ENCODE measurements at regions not wholly inside any gene's neighbourhood (a gene's known extent, or its start where the extent isn't known, plus 50 kb on each side); places are given as distances from the start of the nearest gene placed in this dataset.

- Mint-ChIP-seq H3K9me3 (ENCODE audit: unreplicated experiment) (peaks cover 23% of the 10 kb centered on the region), H3K36me3 (ENCODE audit: low read depth, unreplicated experiment) (peaks cover 2% of the 10 kb centered on the region), H3K4me3 (ENCODE audit: unreplicated experiment) (no peak overlapping the region), H3K4me1 (ENCODE audit: low read depth, unreplicated experiment) (no peaks in the 10 kb centered on the region), H3K27me3 (ENCODE audit: low read depth, unreplicated experiment) (no peaks in the 10 kb centered on the region), H3K27ac (ENCODE audit: unreplicated experiment) (no peak overlapping the region)
- Histone ChIP-seq H3K9ac (ENCODE audit: low read length) (no peak overlapping the region), H2AFZ (ENCODE audit: low read depth, low read length) (no peak overlapping the region), H3K27ac (ENCODE audit: low read depth, low read length) (no peak overlapping the region), H3K79me2 (ENCODE audit: insufficient read depth, low read length) (no peaks in the 10 kb centered on the region), H3K4me2 (ENCODE audit: low read length) (no peak overlapping the region), H3K4me3 (ENCODE audit: insufficient read depth, low read depth, low read length) (no peak overlapping the region), H3K27me3 (ENCODE audit: insufficient read depth, low read length) (no peaks in the 10 kb centered on the region), H4K20me1 (ENCODE audit: insufficient read depth, low read length) (no peaks in the 10 kb centered on the region), H3K36me3 (ENCODE audit: insufficient read depth, low read length) (no peaks in the 10 kb centered on the region), H3K4me1 (ENCODE audit: insufficient read depth, low read length) (no peaks in the 10 kb centered on the region), H3K9me3 (ENCODE audit: insufficient read depth, low read depth, low read length) (no peaks in the 10 kb centered on the region)
- TF ChIP-seq CTCF (IDR thresholded peaks at IDR 0.05; ENCODE audit: insufficient read depth, low read depth, low read length) (no peak), EZH2 (IDR thresholded peaks at IDR 0.05; ENCODE audit: insufficient read depth, low read length) (no peak)
- DNase-seq (ENCODE audit: low read depth) (no peak), FAIRE-seq (no peak)
Observed at GRCh38 chr7:67900456-67900855, 903.8 kb downstream of the TYW1 start.

- H3K36me3 Mint-ChIP-seq (ENCODE audit: low read depth, unreplicated experiment): peaks cover 2% of the 10 kb centered on the region
- no peak overlapping the region for H3K27ac ChIP-seq (ENCODE audit: low read depth, low read length)
- H3K9ac ChIP-seq (ENCODE audit: low read length): no peak overlapping the region
- H3K27me3 Mint-ChIP-seq (ENCODE audit: low read depth, unreplicated experiment): no peaks in the 10 kb centered on the region
- no peaks in the 10 kb centered on the region for H3K4me1 ChIP-seq (ENCODE audit: insufficient read depth, low read length)
- no peaks in the 10 kb centered on the region for H3K27me3 ChIP-seq (ENCODE audit: insufficient read depth, low read length)
- DNase-seq (ENCODE audit: low read depth) (no peak), FAIRE-seq (no peak)
- H3K36me3 ChIP-seq (ENCODE audit: insufficient read depth, low read length): no peaks in the 10 kb centered on the region
- H2AFZ ChIP-seq (ENCODE audit: low read depth, low read length): no peak overlapping the region
- no peaks in the 10 kb centered on the region for H4K20me1 ChIP-seq (ENCODE audit: insufficient read depth, low read length)
- H3K27ac Mint-ChIP-seq (ENCODE audit: unreplicated experiment): no peak overlapping the region
- no peak overlapping the region for H3K4me3 ChIP-seq (ENCODE audit: insufficient read depth, low read depth, low read length)
- peaks cover 23% of the 10 kb centered on the region for H3K9me3 Mint-ChIP-seq (ENCODE audit: unreplicated experiment)
- TF ChIP-seq EZH2 (IDR thresholded peaks at IDR 0.05; ENCODE audit: insufficient read depth, low read length) (no peak), CTCF (IDR thresholded peaks at IDR 0.05; ENCODE audit: insufficient read depth, low read depth, low read length) (no peak)
- H3K4me3 Mint-ChIP-seq (ENCODE audit: unreplicated experiment): no peak overlapping the region
- peak overlapping the region; percentile 61 for H3K4me2 ChIP-seq (ENCODE audit: low read length)
- no peaks in the 10 kb centered on the region for H3K79me2 ChIP-seq (ENCODE audit: insufficient read depth, low read length)
- H3K9me3 ChIP-seq (ENCODE audit: insufficient read depth, low read depth, low read length): no peaks in the 10 kb centered on the region
- H3K4me1 Mint-ChIP-seq (ENCODE audit: low read depth, unreplicated experiment): no peaks in the 10 kb centered on the region
Observed at GRCh38 chr7:67901808-67902480, 905.3 kb downstream of the TYW1 start.

- no peaks in the 10 kb centered on the region for H3K4me1 Mint-ChIP-seq (ENCODE audit: low read depth, unreplicated experiment)
- H3K27ac Mint-ChIP-seq (ENCODE audit: unreplicated experiment): no peak overlapping the region
- H3K4me3 Mint-ChIP-seq (ENCODE audit: unreplicated experiment): no peak overlapping the region
- H3K9me3 Mint-ChIP-seq (ENCODE audit: unreplicated experiment): peaks cover 13% of the 10 kb centered on the region
- H3K79me2 ChIP-seq (ENCODE audit: insufficient read depth, low read length): no peaks in the 10 kb centered on the region
- H3K36me3 Mint-ChIP-seq (ENCODE audit: low read depth, unreplicated experiment): peaks cover 2% of the 10 kb centered on the region
- H3K4me3 ChIP-seq (ENCODE audit: insufficient read depth, low read depth, low read length): no peak overlapping the region
- no peaks in the 10 kb centered on the region for H3K27me3 Mint-ChIP-seq (ENCODE audit: low read depth, unreplicated experiment)
- H3K9me3 ChIP-seq (ENCODE audit: insufficient read depth, low read depth, low read length): no peaks in the 10 kb centered on the region
- no peaks in the 10 kb centered on the region for H3K27me3 ChIP-seq (ENCODE audit: insufficient read depth, low read length)
- TF ChIP-seq EZH2 (IDR thresholded peaks at IDR 0.05; ENCODE audit: insufficient read depth, low read length) (no peak), CTCF (IDR thresholded peaks at IDR 0.05; ENCODE audit: insufficient read depth, low read depth, low read length) (no peak)
- no peak overlapping the region for H3K9ac ChIP-seq (ENCODE audit: low read length)
- no peak overlapping the region for H3K27ac ChIP-seq (ENCODE audit: low read depth, low read length)
- H2AFZ ChIP-seq (ENCODE audit: low read depth, low read length): no peak overlapping the region
- H3K36me3 ChIP-seq (ENCODE audit: insufficient read depth, low read length): no peaks in the 10 kb centered on the region
- H3K4me1 ChIP-seq (ENCODE audit: insufficient read depth, low read length): no peaks in the 10 kb centered on the region
- no peak overlapping the region for H3K4me2 ChIP-seq (ENCODE audit: low read length)
- FAIRE-seq: no peak
- H4K20me1 ChIP-seq (ENCODE audit: insufficient read depth, low read length): no peaks in the 10 kb centered on the region
- DNase-seq (ENCODE audit: low read depth): no peak
Observed at GRCh38 chr7:67907792-67908191, 911.2 kb downstream of the TYW1 start.

All from astrocyte (in vitro differentiated cells and primary cell).